Lower leg skin (tissue), 3 donors: ENCODE measurements at regions not wholly inside any gene's neighbourhood (a gene's known extent, or its start where the extent isn't known, plus 50 kb on each side); places are given as distances from the start of the nearest gene placed in this dataset.

Source experiments
- CTCF ChIP-seq, 3 donors: fragments of 450-650 bp; IDR thresholded peaks; one replicate each; pipeline ENCODE4 v1.5.1; 2016; ENCODE audit warnings: antibody characterized with exemption in 3 of 3, mild to moderate bottlenecking in 3 of 3, moderate library complexity in 2 of 3
- POLR2A ChIP-seq, 2 donors: fragments of 450-650 bp; IDR thresholded peaks; one replicate each; pipeline ENCODE4 v1.6.1; 2016 to 2017; ENCODE audit warnings: antibody characterized with exemption in 2 of 2, mild to moderate bottlenecking in 1 of 2, moderate library complexity in 1 of 2

- TF ChIP-seq CTCF (IDR thresholded peaks at IDR 0.05) (no peak), POLR2A (IDR thresholded peaks at IDR 0.05) (no peak)
These were observed 1249.0 kb upstream of the CDH18 start for GRCh38 chr5:21236971-21237427.
